HL-60/S4 treated with retinoic acid at 250 ng/mL for 4 days and 3 days (cell line): ENCODE measurements at regions not wholly inside any gene's neighbourhood (a gene's known extent, or its start where the extent isn't known, plus 50 kb on each side); places are given as distances from the start of the nearest gene placed in this dataset.
"Not testable (repeated sequence)": the region's sequence is repeated elsewhere in the genome, so short reads cannot be mapped to it uniquely, and the experiment has no call there.

ENCODE experiments used
- in situ Hi-C: fragments of 300-500 bp; cut with MboI; formaldehyde crosslinking; loops from 2 replicates; pipeline ENCODE4 v1.7.0; 2022; ENCODE audit warnings: low sequenced_read_pairs

DNA sequence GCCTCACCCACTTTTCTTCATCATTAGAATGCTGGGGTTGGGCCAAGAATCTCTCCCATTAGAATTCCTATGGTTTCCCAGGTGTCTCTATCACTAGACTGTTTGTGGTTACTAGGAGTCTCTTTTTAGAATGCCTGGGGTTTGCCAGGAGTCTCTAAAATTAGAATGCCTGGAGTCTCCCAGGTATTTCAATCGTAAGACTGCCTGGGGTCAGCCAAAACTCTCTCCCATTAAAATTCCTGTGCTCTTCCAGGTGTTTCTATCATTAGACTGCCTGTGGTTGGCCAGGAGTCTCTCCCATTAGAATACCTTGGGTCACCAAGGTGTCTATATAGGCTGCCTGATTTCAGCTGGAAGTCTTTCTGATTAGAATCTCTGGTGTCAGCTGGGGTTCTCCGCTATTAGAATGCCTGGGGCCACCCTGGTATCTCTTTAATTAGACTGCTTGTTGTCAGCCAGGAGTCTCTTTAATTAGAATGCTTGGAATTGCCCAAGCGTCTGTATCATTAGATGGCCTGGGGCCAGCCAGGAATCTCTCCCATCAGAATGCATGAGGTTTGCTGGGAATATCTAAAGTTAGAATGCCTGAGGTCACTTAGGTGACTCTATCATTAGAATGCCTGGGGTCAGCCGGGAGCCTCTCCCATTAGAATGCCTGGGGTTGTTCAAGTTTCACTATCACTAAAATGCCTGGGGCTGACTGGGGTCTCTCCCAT lies 1479.2 kb downstream of the UQCRFS1 start:
- in situ Hi-C loops, result no loop called here

DNA sequence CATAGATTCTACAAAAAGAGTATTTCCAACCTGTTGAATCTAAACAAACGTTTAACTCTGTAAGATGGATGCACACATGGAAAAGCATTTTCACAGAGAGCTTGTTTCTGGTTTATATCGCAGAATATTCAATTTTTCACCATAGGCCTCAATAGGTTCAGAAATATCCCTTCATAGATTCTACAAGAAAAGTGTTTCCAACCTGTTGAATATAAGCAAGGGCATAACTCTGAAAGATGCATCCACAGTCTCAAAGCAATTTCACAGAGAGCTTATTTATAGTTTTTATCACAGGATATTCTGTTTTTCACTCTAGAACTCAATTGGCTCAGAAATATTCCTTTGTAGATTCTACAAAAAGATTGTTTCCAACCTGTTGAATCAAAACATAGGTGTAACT lies 1483.6 kb downstream of the UQCRFS1 start:
- in situ Hi-C loops, result no loop called here

DNA sequence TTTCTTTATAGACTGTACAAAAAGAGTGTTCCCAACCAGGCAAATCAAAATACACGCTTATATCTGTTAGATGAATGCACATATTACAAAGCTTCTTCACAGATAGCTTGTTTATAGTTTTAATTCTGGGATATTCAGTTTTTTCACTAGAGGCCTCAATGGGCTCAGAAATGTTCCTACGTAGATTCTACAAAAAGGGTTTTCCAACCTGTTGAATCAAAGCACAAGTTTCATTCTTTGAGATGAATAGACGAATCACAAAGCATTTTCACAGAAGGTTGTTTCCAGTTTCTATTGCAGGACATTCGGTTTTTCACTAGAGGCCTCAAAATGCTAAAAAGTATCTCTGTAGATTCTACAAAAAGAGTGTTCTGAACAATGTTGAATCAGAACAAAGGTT lies 1490.3 kb downstream of the UQCRFS1 start:
- in situ Hi-C loops, result no loop called here

GRCh38 chr19:27720155-27720554 lies 1492.8 kb downstream of the UQCRFS1 start:
- in situ Hi-C loops, result no loop called here

GRCh38 chr19:27719034-27719433 lies 1493.9 kb downstream of the UQCRFS1 start:
- in situ Hi-C loops, result no loop called here

DNA sequence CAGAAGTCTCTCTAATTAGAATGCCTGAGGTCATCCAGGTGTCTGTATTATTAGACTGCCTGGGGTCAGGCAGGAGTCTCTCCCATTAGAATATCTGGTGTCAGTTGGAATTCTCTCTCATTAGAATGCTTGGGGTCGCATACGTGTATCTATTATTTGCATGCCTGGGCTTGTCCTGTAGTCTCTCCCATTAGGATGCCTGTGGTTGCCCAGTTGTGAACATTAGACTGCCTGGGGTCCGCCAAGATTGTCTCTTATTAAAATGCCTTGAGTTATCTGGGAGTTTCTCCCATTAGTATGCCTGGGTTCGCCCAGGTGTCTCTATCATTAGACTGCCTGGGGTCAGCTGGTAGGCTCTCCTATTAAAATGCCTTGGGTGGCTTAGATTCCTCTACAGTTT lies 1494.7 kb downstream of the UQCRFS1 start:
- in situ Hi-C loops, result no loop called here

GRCh38 chr19:27717825-27718224 lies 1495.1 kb downstream of the UQCRFS1 start:
- in situ Hi-C loops, result no loop called here

DNA sequence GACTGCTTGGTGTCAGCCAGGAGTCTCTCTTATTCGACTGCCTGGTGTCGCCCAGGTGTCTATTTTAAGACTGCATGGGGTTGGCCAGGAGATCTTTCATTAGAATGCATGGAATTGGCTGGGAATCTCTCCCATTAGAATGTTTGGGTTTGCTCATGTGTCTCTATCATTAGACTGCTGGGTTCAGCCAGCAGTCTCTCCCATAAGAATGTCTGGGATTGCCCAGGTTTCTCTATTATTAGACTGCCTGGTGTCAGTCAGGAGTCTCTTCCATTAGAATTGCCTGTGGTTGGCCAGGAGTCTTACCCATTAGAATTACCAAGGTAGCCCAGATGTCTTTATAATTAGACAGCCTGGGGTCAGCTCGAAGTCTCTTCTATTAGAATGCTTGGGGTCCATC lies 1496.0 kb downstream of the UQCRFS1 start:
- in situ Hi-C loops, result no loop called here

DNA sequence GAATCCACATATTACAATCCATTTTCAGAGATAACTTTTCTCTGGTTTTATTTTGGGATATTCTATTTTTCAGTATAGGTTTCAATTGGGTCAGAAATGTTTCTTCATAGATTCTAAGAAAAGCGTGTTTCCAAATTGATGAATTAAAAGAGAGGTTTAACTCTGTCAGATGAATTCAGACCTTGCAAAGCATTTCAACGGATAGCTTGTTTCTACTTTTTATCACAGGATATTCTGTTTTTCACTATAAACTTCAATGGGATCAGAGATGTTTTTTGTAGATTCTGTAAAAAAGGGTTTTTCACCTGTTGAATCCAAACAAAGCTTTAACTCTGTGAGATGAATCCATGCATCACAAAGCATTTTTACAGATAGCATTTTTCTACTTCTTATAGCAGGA lies 1498.1 kb downstream of the UQCRFS1 start:
- in situ Hi-C loops, result no loop called here

DNA sequence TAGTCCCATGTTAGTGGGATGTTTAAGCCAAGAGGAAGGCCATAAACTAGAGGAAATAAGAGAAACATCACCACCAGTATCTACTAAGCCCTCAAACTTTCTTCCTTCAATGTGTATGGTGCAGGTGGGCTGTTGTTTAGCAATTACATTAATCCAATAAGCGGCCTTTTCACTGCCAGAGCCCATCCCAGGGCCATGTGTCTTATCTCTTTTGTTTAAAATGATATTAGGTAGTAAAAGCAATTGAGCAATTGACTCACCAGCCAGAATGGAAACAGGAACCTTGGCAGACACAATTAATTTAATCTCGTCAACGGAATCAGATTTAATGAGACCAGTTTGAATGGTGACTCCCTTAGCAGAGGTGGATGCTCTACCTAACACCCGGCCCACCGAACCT lies 1503.5 kb downstream of the UQCRFS1 start:
- in situ Hi-C loops, result no loop called here

GRCh38 chr19:27708986-27709385 lies 1504.0 kb downstream of the UQCRFS1 start:
- in situ Hi-C loops, result not testable (repeated sequence)

- in situ Hi-C loops, result not testable (repeated sequence)
These were observed 1505.9 kb downstream of the UQCRFS1 start for GRCh38 chr19:27707026-27707425.

DNA sequence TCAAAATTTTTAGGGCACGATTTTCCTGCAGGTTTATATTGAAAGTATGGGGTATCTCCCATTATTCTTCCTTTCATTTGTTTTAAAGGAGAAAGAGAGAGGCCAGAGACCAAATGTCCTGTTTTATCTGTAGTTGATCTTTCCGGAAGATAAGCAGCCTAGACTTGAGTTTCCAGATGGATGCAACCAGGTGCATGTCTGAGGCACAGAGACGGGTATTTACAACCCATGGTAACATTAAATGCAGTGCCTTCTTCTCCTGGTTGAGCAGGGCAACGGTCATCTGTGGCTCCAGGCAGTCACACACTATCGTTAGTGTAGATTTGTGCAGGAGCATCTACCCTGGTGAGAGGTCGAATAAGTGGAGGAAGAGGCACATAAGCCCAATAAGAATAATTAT lies 1507.1 kb downstream of the UQCRFS1 start:
- in situ Hi-C loops, result no loop called here

DNA sequence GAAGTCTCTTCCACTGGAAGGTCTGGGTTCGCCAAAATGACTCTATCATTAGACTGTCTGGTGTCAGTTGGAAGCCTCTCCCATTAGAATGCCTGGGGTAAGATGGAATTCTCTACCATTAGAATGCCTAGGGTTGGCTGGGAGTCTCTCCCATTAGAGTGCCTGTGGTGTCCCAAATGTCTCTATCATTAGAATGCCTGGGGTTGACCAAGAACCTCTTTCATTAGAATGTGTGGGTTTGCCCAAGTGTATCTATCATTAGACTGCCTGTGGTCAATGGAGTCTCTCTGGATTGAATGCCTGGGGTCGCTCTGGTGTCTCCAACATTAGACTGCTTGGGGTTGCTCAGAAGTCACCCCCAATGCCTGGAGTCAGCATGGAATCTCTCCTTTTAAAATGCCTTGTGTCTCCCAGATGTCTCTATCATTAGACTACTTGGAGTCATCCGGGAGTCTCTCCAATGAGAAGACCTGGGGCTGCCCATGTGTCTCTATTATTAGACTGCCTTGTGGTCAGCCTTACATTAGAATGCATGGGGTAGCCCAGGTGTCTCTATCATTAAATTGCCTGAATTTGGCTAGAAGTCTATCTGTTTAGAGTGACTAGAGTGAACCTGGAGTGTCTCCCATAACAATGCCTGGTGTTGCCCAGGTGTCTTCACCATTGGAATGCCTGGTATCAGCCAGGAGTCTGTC lies 1518.4 kb downstream of the UQCRFS1 start:
- in situ Hi-C loops, result no loop called here

DNA sequence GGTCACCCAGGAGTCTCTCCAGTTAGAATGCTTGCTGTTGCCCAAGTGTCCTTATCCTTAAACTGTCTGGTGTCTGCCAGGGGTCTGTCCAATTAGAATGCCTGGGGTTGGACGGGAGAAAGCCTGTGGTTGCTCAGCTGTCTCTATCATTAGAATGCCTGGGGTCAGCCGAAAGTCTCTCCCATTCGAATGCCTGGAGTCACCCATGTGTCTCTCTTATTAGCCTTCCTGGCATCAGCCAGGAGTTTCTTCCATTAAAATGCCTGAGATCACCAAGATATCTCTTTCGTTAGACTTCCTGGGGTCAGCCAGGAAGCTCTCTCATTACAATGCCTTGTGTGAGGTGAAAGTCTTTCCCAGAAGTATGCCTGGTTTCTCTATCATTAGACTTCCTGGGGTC lies 1521.0 kb downstream of the UQCRFS1 start:
- in situ Hi-C loops, result no loop called here

DNA sequence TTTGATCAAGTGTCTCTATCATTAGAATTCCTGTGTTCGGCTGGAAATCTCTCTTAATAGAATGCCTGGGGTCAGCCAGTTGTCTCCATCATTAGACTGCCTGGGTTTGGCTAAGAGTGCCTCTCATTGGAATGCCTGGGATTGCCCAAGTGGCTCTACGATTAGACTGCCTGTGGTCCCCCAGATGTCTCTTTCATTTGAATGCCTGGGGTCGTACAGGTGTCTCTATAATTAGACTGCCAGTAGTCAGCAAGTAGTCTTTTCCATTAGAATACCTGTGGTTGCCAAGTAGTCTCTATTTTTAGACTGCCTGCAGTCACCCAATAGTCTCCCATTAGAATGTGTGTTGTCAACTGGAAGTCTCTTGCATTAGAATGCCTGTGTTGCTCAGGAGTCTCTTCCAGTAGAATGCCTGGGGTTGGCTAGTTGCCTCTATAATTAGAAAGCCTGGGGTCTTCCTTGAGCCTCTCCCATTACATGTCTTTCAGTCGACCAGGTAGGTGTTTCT lies 1523.2 kb downstream of the UQCRFS1 start:
- in situ Hi-C loops, result no loop called here

- in situ Hi-C loops, result no loop called here
These were observed 1528.7 kb downstream of the UQCRFS1 start for GRCh38 chr19:27684293-27684692.

DNA sequence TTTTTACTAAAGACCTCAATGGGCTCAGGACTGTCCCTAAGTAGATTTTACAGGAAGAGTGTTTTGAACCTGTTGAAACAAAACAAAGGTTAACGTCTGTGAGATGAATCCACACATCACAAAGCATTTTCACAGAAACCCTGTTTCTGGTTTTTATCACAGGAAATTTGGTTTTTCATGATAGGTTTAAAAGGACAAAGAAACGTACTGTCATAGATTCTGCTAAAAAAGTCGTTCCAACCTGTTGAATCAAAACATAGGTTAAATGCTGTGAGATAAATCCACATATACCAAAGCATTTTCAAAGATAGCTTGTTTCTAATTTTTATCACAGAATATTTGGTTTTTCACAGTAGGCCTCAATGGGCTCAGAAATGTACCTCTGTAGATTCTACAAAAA lies 1531.0 kb downstream of the UQCRFS1 start:
- in situ Hi-C loops, result no loop called here

DNA sequence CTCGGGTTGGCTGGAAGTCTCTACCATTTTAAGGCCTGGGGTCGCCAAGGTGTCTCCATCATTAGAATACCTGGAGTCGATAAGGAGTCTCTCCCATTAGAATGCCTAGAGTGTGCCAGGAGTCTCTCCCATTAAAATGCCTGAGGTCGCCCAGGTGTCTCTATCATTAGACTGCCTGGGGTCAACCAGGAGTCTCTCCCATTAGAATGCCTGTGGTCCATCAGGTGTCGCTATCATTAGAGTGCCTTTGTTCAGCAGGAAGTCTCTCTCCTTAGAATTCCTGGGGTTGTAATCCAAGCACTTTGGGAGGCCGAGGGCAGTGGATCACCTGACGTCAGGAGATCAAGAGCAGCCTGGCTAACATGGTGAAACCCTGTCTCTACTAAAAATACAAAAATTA lies 1533.0 kb downstream of the UQCRFS1 start:
- in situ Hi-C loops, result no loop called here

DNA sequence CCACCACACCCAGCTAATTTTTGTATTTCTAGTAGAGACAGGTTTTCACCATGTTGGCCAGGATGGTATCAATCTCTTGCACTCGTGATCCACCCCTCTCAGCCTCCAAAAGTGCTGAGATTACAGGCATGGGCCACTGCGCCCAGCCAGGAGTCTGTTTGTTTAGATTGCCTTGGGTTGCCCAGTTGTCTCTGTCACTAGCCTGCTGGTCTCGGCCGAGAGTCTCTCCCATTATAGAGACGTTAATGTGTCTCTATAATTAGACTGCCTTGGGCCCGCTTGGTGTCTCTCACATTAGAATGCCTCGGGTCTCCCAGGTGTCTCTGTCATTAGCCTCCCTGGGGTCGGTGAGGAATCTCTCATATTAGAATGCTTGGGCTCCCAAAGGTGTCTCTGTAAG lies 1533.6 kb downstream of the UQCRFS1 start:
- in situ Hi-C loops, result no loop called here

GRCh38 chr19:27676877-27677276 lies 1536.1 kb downstream of the UQCRFS1 start:
- in situ Hi-C loops, result no loop called here

- in situ Hi-C loops, result no loop called here
These were observed 1536.6 kb downstream of the UQCRFS1 start for GRCh38 chr19:27676334-27676733.
